DMS153 treated with DMSO at 0.1 percent for 48 hours (cell line): ENCODE measurements at regions not wholly inside any gene's neighbourhood (a gene's known extent, or its start where the extent isn't known, plus 50 kb on each side); places are given as distances from the start of the nearest gene placed in this dataset.

ENCODE experiments used
- DNase-seq: peaks from one replicate; lab custom pipeline; 2025; ENCODE audit not compliant: unreplicated experiment; lab: John Stamatoyannopoulos, UW

GRCh38 chr2:71846669-71847291 lies 300.9 kb downstream of the CYP26B1 start:
- no peak for DNase-seq

GRCh38 chr2:71846072-71846471 lies 301.6 kb downstream of the CYP26B1 start:
- no peak for DNase-seq

GRCh38 chr2:71844967-71845366 lies 302.7 kb downstream of the CYP26B1 start:
- no peak for DNase-seq

GRCh38 chr2:71843391-71843850 lies 304.2 kb downstream of the CYP26B1 start:
- no peak for DNase-seq

GRCh38 chr2:71842744-71843143 lies 304.9 kb downstream of the CYP26B1 start:
- DNase-seq, result no peak

- no peak for DNase-seq
Observed at GRCh38 chr2:71839826-71840225, 307.8 kb downstream of the CYP26B1 start.

GRCh38 chr2:71834796-71835195 lies 312.9 kb downstream of the CYP26B1 start:
- DNase-seq, result no peak

GRCh38 chr2:71833855-71834560 lies 313.7 kb downstream of the CYP26B1 start:
- DNase-seq, result no peak

GRCh38 chr2:71833272-71833671 lies 314.4 kb downstream of the CYP26B1 start:
- no peak for DNase-seq

GRCh38 chr2:71832844-71833243 lies 314.8 kb downstream of the CYP26B1 start:
- DNase-seq, result no peak

- DNase-seq, result no peak
Observed at GRCh38 chr2:71832388-71832787, 315.3 kb downstream of the CYP26B1 start.

- DNase-seq, result no peak
Observed at GRCh38 chr2:71831193-71831577, 316.5 kb downstream of the CYP26B1 start.

GRCh38 chr2:71830497-71831192 lies 317.0 kb downstream of the CYP26B1 start:
- DNase-seq, result no peak

- no peak for DNase-seq
Observed at GRCh38 chr2:71829008-71829407, 318.7 kb downstream of the CYP26B1 start.

GRCh38 chr2:71827973-71828372 lies 319.7 kb downstream of the CYP26B1 start:
- no peak for DNase-seq

- DNase-seq, result no peak
Observed at GRCh38 chr2:71827524-71827901, 320.1 kb downstream of the CYP26B1 start.

GRCh38 chr2:71826826-71827523 lies 320.7 kb downstream of the CYP26B1 start:
- DNase-seq, result no peak

- no peak for DNase-seq
Observed at GRCh38 chr2:71826299-71826698, 321.4 kb downstream of the CYP26B1 start.

GRCh38 chr2:71824436-71824835 lies 323.2 kb downstream of the CYP26B1 start:
- no peak for DNase-seq

- DNase-seq, result no peak
Observed at GRCh38 chr2:71823526-71823925, 324.1 kb downstream of the CYP26B1 start.

GRCh38 chr2:71822463-71822862 lies 325.2 kb downstream of the CYP26B1 start:
- no peak for DNase-seq

GRCh38 chr2:71821856-71822255 lies 325.8 kb downstream of the CYP26B1 start:
- DNase-seq, result no peak
